H9 (cell line): ENCODE measurements at regions not wholly inside any gene's neighbourhood (a gene's known extent, or its start where the extent isn't known, plus 50 kb on each side); places are given as distances from the start of the nearest gene placed in this dataset.
A peak's percentile ranks its signal among the peaks of the same experiment; 100 is the strongest.

ENCODE experiments used
- DNase-seq: peaks from one replicate; pipeline ENCODE4 v3.0.0-alpha.2; 2017
- H2AFZ ChIP-seq: one replicate; pipeline ENCODE4 v1.6.1; 2013; ENCODE audit warnings: mild to moderate bottlenecking, low read length, control low read depth, moderate library complexity
- H2AK5ac ChIP-seq: 2 replicates; pipeline ENCODE4 v1.6.1; 2013; ENCODE audit warnings: low read length, control low read depth, mixed read lengths; ENCODE audit not compliant: insufficient read length
- H2BK120ac ChIP-seq: one replicate; pipeline ENCODE4 v1.6.1; 2013; ENCODE audit warnings: low read depth, mild to moderate bottlenecking, low read length, control low read depth, inconsistent platforms; ENCODE audit not compliant: poor library complexity, severe bottlenecking
- H2BK12ac ChIP-seq: 2 replicates; pipeline ENCODE4 v1.6.1; 2013; ENCODE audit warnings: low read length, control low read depth, mixed read lengths, low read depth; ENCODE audit not compliant: insufficient read length
- H2BK15ac ChIP-seq: 2 replicates; pipeline ENCODE4 v1.6.1; 2013; ENCODE audit warnings: low read depth, low read length, control low read depth
- H2BK20ac ChIP-seq: one replicate; pipeline ENCODE4 v1.6.1; 2013; ENCODE audit warnings: low read depth, mild to moderate bottlenecking, low read length, control low read depth, inconsistent platforms; ENCODE audit not compliant: poor library complexity, severe bottlenecking
- H2BK5ac ChIP-seq: 2 replicates; pipeline ENCODE4 v1.6.1; 2013; ENCODE audit warnings: low read length, control low read depth, mixed read lengths; ENCODE audit not compliant: insufficient read length
- H3K14ac ChIP-seq: 2 replicates; pipeline ENCODE4 v1.6.1; 2013; ENCODE audit warnings: low read length, control low read depth; ENCODE audit not compliant: insufficient read depth
- H3K18ac ChIP-seq: 2 replicates; pipeline ENCODE4 v1.6.1; 2013; ENCODE audit warnings: low read depth, mild to moderate bottlenecking, mixed read lengths, low read length, control low read depth; ENCODE audit not compliant: insufficient read length
- H3K23ac ChIP-seq: 2 replicates; pipeline ENCODE4 v1.6.1; 2013; ENCODE audit warnings: low read length, control low read depth, mixed read lengths, low read depth; ENCODE audit not compliant: insufficient read length
- H3K23me2 ChIP-seq: 2 replicates; pipeline ENCODE4 v1.6.1; 2013; ENCODE audit warnings: low read depth, mild to moderate bottlenecking, mixed read lengths, low read length, control low read depth; ENCODE audit not compliant: insufficient read length, poor library complexity, severe bottlenecking
- H3K27ac ChIP-seq: 2 replicates; pipeline ENCODE4 v1.5.1; 2013; ENCODE audit warnings: low read length, control low read depth, mixed read lengths, low read depth; ENCODE audit not compliant: insufficient read length
- H3K27me3 ChIP-seq: 2 replicates; pipeline ENCODE4 v1.6.1; 2013; ENCODE audit warnings: low read length, control low read depth, inconsistent platforms; ENCODE audit not compliant: insufficient read depth
- H3K4ac ChIP-seq: 2 replicates; pipeline ENCODE4 v1.6.1; 2013; ENCODE audit warnings: low read depth, mild to moderate bottlenecking, control low read depth, inconsistent platforms, low read length, moderate library complexity
- H3K4me1 ChIP-seq: 2 replicates; pipeline ENCODE4 v1.6.1; 2013; ENCODE audit warnings: low read length, control low read depth, inconsistent platforms; ENCODE audit not compliant: insufficient read depth
- H3K4me2 ChIP-seq: 2 replicates; pipeline ENCODE4 v1.6.1; 2013; ENCODE audit warnings: low read length, control low read depth, mixed read lengths; ENCODE audit not compliant: insufficient read length, insufficient read depth
- H3K56ac ChIP-seq: 2 replicates; pipeline ENCODE4 v1.6.1; 2013; ENCODE audit warnings: low read depth, mild to moderate bottlenecking, mixed read lengths, low read length, control low read depth; ENCODE audit not compliant: insufficient read length
- H3K79me1 ChIP-seq: 2 replicates; pipeline ENCODE4 v1.6.1; 2013; ENCODE audit warnings: low read depth, mild to moderate bottlenecking, moderate library complexity, low read length, control low read depth, inconsistent platforms; ENCODE audit not compliant: insufficient read depth, poor library complexity, severe bottlenecking
- H3K79me2 ChIP-seq: 2 replicates; pipeline ENCODE4 v1.6.1; 2013; ENCODE audit warnings: low read length, control low read depth, inconsistent platforms; ENCODE audit not compliant: insufficient read depth
- H3K9ac ChIP-seq: 2 replicates; pipeline ENCODE4 v1.6.1; 2013; ENCODE audit warnings: low read length, control low read depth, mixed read lengths; ENCODE audit not compliant: insufficient read length; ENCODE audit errors: extremely low read depth
- H3K9me3 ChIP-seq: one replicate; pipeline ENCODE4 v1.6.1; 2013; ENCODE audit warnings: low read depth, low read length, inconsistent platforms; ENCODE audit not compliant: control insufficient read depth
- H3T11ph ChIP-seq: one replicate; pipeline ENCODE4 v1.6.1; 2013; ENCODE audit warnings: mild to moderate bottlenecking, low read length, control low read depth, inconsistent platforms
- H4K20me1 ChIP-seq: one replicate; pipeline ENCODE4 v1.6.1; 2013; ENCODE audit not compliant: control insufficient read depth, insufficient read length, insufficient read depth
- H4K5ac ChIP-seq: 2 replicates; pipeline ENCODE4 v1.6.1; 2013; ENCODE audit warnings: low read depth, mild to moderate bottlenecking, mixed read lengths, low read length, control low read depth; ENCODE audit not compliant: insufficient read length
- H4K8ac ChIP-seq: replicated peaks from 2 replicates; pipeline ENCODE4 v1.6.1; 2013; ENCODE audit warnings: low read length, control low read depth, mixed read lengths, low read depth; ENCODE audit not compliant: insufficient read length
- H4K91ac ChIP-seq: 2 replicates; pipeline ENCODE4 v1.6.1; 2013; ENCODE audit warnings: low read depth, mild to moderate bottlenecking, moderate library complexity, mixed read lengths, low read length, control low read depth; ENCODE audit not compliant: insufficient read length
- H3K27ac Mint-ChIP-seq, 3 experiments: 2 replicates in 2 of 3; 3 replicates in 1 of 3; pipeline ENCODE4 v1.8.0; 2020 to 2021; ENCODE audit warnings: mixed read lengths in 3 of 3, mild to moderate bottlenecking in 1 of 3, moderate library complexity in 1 of 3
- H3K27me3 Mint-ChIP-seq: 2 replicates; pipeline ENCODE4 v1.8.0; 2021; ENCODE audit warnings: low read depth, mild to moderate bottlenecking, moderate library complexity, mixed read lengths
- H3K36me3 Mint-ChIP-seq, 3 experiments: 2 replicates in 2 of 3; 3 replicates in 1 of 3; pipeline ENCODE4 v1.8.0; 2020 to 2021; ENCODE audit warnings: low read depth in 3 of 3, mixed read lengths in 3 of 3; ENCODE audit not compliant: insufficient read depth in 1 of 3
- H3K4me1 Mint-ChIP-seq, 2 experiments: 2 replicates each; pipeline ENCODE4 v1.8.0; 2020; ENCODE audit warnings: mixed read lengths in 2 of 2
- H3K4me3 Mint-ChIP-seq, 2 experiments: 2 replicates in 1 of 2; 3 replicates in 1 of 2; pipeline ENCODE4 v1.8.0; 2020 to 2021; ENCODE audit warnings: mild to moderate bottlenecking in 2 of 2, mixed read lengths in 2 of 2, moderate library complexity in 1 of 2
- H3K9me3 Mint-ChIP-seq, 2 experiments: 2 replicates in 1 of 2; 3 replicates in 1 of 2; pipeline ENCODE4 v1.8.0; 2020; ENCODE audit warnings: mild to moderate bottlenecking in 2 of 2, mixed read lengths in 2 of 2, moderate library complexity in 1 of 2
- CTCF ChIP-seq: fragments of 200-600 bp; sonication (generic); conservative IDR thresholded peaks from 3 replicates; pipeline ENCODE4 v1.8.0; 2021; ENCODE audit warnings: antibody characterized with exemption, mild to moderate bottlenecking
- WGBS: extraction: QIAGEN DNeasy Blood & Tissue Kit; methylation state at CpG from one replicate; pipeline ENCODE4 v1.1.7; 2013; ENCODE audit warnings: missing lambda C conversion rate, low lambda C conversion rate, mixed read lengths; ENCODE audit not compliant: insufficient read length; ENCODE audit errors: extremely low coverage; 5-methylcytosine and 5-hydroxymethylcytosine counted together

- H3K4me3 Mint-ChIP-seq: no peak overlapping the region
- H3K4me1 ChIP-seq: peaks cover 5% of the 10 kb centered on the region
- peaks cover 12 to 14% of the 10 kb centered on the region in 2 experiments for H3K4me1 Mint-ChIP-seq
- H3K79me2 ChIP-seq: no peaks in the 10 kb centered on the region
- no peak overlapping the region for H3K56ac ChIP-seq
- no peak overlapping the region for H3K4ac ChIP-seq
- H3K23ac ChIP-seq: no peak overlapping the region
- no peaks in the 10 kb centered on the region for H4K20me1 ChIP-seq
- H3K36me3 Mint-ChIP-seq: no peaks in the 10 kb centered on the region
- H3K27me3 ChIP-seq: no peaks in the 10 kb centered on the region
- no peak overlapping the region for H2BK120ac ChIP-seq
- H3K27ac ChIP-seq: no peak overlapping the region
- no peak overlapping the region for H3K9ac ChIP-seq
- WGBS: no CpG with 5 or more reads among the region's 5 CpGs
- H3K9me3 Mint-ChIP-seq: no peaks in the 10 kb centered on the region; a peak in 1 of 5 replicates
- no peaks in the 10 kb centered on the region for H3K27me3 Mint-ChIP-seq
- H2BK20ac ChIP-seq: no peak overlapping the region
- H3K79me1 ChIP-seq: no peaks in the 10 kb centered on the region
- no peak overlapping the region for H3K27ac Mint-ChIP-seq
- H3K4me2 ChIP-seq: no peak overlapping the region
- no peak overlapping the region for H2BK5ac ChIP-seq
- H4K5ac ChIP-seq: no peak overlapping the region
- no peak overlapping the region for H2BK12ac ChIP-seq
- no peak overlapping the region for H3T11ph ChIP-seq
- H4K8ac ChIP-seq: no peak overlapping the region
- DNase-seq: peak; percentile 78
- H2AK5ac ChIP-seq: no peak overlapping the region
- no peak overlapping the region for H3K14ac ChIP-seq
- H4K91ac ChIP-seq: no peak overlapping the region
- H2AFZ ChIP-seq: no peak overlapping the region
- H3K18ac ChIP-seq: no peak overlapping the region
- H3K9me3 ChIP-seq: no peaks in the 10 kb centered on the region
- H2BK15ac ChIP-seq: no peak overlapping the region
- no peaks in the 10 kb centered on the region for H3K23me2 ChIP-seq
- peak; percentile 94 for TF ChIP-seq CTCF
Measured at GRCh38 chr5:8184455-8185063, 315.6 kb downstream of the MTRR start.
